A673 (cell line): ENCODE measurements at regions not wholly inside any gene's neighbourhood (a gene's known extent, or its start where the extent isn't known, plus 50 kb on each side); places are given as distances from the start of the nearest gene placed in this dataset.

Source experiments
- BruUV-seq: library from RNA; stranded (reverse); fragments of 400-500 nt; replicated peaks from 2 replicates; lab custom pipeline; 2021; lab: Mats Ljungman, UMichigan
- CTCF ChIA-PET: fragments of 300-600 bp; sonication (Branson Sonifier 250); formaldehyde crosslinking; loops from one replicate; lab custom pipeline; 2022; ENCODE audit warnings: antibody characterized with exemption; lab: Charles Lee
- POLR2A ChIA-PET: fragments of 300-600 bp; sonication (Branson Sonifier 250); formaldehyde crosslinking; loops from one replicate; lab custom pipeline; 2022; ENCODE audit warnings: antibody characterized with exemption; ENCODE audit not compliant: low non-redundant PET; lab: Charles Lee
- DNase-seq: peaks from one replicate; pipeline ENCODE4 v3.0.0-alpha.2; 2015; ENCODE audit warnings: low spot score
- H3K27ac ChIP-seq: fragments of 200-600 bp; sonication (generic); 2 replicates; pipeline ENCODE4 v1.5.1; 2016; ENCODE audit warnings: mixed run types, low read depth, mild to moderate bottlenecking, mixed read lengths, antibody characterized with exemption, low read length; ENCODE audit not compliant: poor library complexity, severe bottlenecking
- H3K27me3 ChIP-seq: fragments of 200-600 bp; sonication (generic); replicated peaks from 2 replicates; pipeline ENCODE4 v1.6.1; 2017; ENCODE audit warnings: mixed run types, low read depth, mild to moderate bottlenecking, mixed read lengths, antibody characterized with exemption, low read length; ENCODE audit not compliant: insufficient read depth, poor library complexity
- H3K36me3 ChIP-seq: fragments of 200-600 bp; sonication (generic); 2 replicates; pipeline ENCODE4 v1.6.1; 2016; ENCODE audit warnings: mixed run types, mild to moderate bottlenecking, mixed read lengths, antibody characterized with exemption, low read length; ENCODE audit not compliant: insufficient read depth, poor library complexity, severe bottlenecking
- H3K4me1 ChIP-seq: fragments of 200-600 bp; sonication (generic); 2 replicates; pipeline ENCODE4 v1.6.1; 2017; ENCODE audit warnings: mixed run types, mild to moderate bottlenecking, mixed read lengths, antibody characterized with exemption, low read length; ENCODE audit not compliant: insufficient read depth, poor library complexity, severe bottlenecking
- H3K4me3 ChIP-seq: fragments of 200-600 bp; sonication (generic); 2 replicates; pipeline ENCODE4 v1.5.1; 2016; ENCODE audit warnings: low read depth, mixed run types, mild to moderate bottlenecking, mixed read lengths, low read length; ENCODE audit not compliant: poor library complexity, severe bottlenecking
- H3K9me3 ChIP-seq: fragments of 200-600 bp; sonication (generic); 2 replicates; pipeline ENCODE4 v1.6.1; 2016; ENCODE audit warnings: mixed run types, low read depth, mild to moderate bottlenecking, mixed read lengths, antibody characterized with exemption, low read length; ENCODE audit not compliant: poor library complexity, severe bottlenecking
- EZH2 ChIP-seq: fragments of 200-600 bp; sonication (generic); IDR thresholded peaks from 2 replicates; pipeline ENCODE4 v1.6.1; 2017; ENCODE audit warnings: borderline replicate concordance, low read depth, mild to moderate bottlenecking, mixed read lengths, antibody characterized with exemption, low read length; ENCODE audit not compliant: poor library complexity, severe bottlenecking
- intact Hi-C: fragments of 100-400 bp; cut with micrococcal nuclease; formaldehyde crosslinking; loops from one replicate; pipeline ENCODE4 v1.10.0; 2022; ENCODE audit not compliant: unreplicated experiment
- TF ChIP-seq, protein P1 (sequence below): fragments of 300-800, 200-600 bp; sonication (generic); conservative IDR thresholded peaks from 2 replicates; pipeline ENCODE4 v1.5.1; 2017; ENCODE audit warnings: low read depth, mild to moderate bottlenecking, antibody characterized with exemption, low read length, moderate library complexity, mixed read lengths

DNA sequence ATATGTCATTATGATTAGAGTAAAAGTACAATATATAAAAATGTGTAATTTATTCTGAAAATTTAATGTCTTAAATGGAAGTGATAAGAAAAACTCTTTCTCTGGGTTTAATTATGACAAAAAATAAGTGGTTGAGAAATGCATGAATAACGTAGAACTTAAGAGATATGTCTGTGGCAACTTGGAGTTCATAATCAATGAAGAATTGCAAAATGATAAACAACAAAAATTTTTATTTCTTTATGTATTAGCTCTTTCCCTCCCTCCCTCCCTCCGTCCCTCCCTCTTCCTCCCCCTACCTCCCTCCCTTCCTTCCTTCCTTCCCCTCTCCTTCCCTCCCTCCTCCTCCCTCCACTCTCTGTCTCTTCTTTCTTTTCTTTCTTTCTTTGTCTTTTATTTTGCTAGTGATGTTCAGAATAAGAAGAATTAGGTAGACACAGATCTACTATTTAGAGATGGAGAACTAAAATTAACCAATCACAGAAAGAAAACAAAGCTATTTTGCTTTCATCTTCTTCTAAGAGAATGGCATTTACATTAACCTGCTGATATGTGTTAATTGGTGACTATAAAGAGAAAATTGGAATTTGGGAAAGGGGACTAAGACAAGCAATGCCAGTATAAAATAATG lies 96.3 kb upstream of the PDC start:
- Histone ChIP-seq H3K27me3 (no peaks in the 10 kb centered on the region), H3K36me3 (no peaks in the 10 kb centered on the region), H3K4me3 (no peak overlapping the region), H3K27ac (no peak overlapping the region), H3K4me1 (no peaks in the 10 kb centered on the region), H3K9me3 (no peaks in the 10 kb centered on the region)
- TF ChIP-seq EZH2: no peak
- TF ChIP-seq, protein P1, sequence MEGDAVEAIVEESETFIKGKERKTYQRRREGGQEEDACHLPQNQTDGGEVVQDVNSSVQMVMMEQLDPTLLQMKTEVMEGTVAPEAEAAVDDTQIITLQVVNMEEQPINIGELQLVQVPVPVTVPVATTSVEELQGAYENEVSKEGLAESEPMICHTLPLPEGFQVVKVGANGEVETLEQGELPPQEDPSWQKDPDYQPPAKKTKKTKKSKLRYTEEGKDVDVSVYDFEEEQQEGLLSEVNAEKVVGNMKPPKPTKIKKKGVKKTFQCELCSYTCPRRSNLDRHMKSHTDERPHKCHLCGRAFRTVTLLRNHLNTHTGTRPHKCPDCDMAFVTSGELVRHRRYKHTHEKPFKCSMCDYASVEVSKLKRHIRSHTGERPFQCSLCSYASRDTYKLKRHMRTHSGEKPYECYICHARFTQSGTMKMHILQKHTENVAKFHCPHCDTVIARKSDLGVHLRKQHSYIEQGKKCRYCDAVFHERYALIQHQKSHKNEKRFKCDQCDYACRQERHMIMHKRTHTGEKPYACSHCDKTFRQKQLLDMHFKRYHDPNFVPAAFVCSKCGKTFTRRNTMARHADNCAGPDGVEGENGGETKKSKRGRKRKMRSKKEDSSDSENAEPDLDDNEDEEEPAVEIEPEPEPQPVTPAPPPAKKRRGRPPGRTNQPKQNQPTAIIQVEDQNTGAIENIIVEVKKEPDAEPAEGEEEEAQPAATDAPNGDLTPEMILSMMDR: no peak
- BruUV-seq: no TSS peak
- ChIA-PET CTCF (no interaction called here), POLR2A (interaction anchor here (0.6 to 0.7 kb wide), 2 partner anchors 39 to 1993 kb away, joined by 4 to 8 read pairs; no protein-coding TSS in a partner anchor)
- intact Hi-C loops: no loop called here
- DNase-seq: no peak

DNA sequence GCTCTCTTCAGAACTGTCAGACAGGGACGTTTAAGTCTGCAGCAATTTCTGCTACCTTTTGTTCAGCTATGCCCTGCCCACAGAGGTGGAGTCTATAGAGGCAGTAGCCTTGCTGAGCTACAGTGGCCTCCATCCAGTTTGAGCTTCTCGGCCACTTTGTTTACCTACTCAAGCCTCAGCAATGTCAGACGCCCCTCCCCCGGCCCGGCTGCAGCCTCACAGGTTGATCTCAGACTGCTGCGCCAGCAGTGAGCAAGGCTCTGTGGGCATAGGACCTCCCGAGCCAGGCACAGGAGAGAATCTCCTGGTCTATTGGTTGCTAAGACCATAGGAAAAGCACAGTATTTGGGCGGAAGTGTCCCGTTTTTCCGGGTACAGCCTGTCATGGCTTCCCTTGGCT lies 89.9 kb upstream of the PDC start:
- intact Hi-C loops: no loop called here
- Histone ChIP-seq H3K4me1 (no peaks in the 10 kb centered on the region), H3K4me3 (no peak overlapping the region), H3K9me3 (peaks cover 11% of the 10 kb centered on the region), H3K27me3 (no peaks in the 10 kb centered on the region), H3K27ac (no peak overlapping the region), H3K36me3 (no peaks in the 10 kb centered on the region)
- ChIA-PET POLR2A (no interaction called here), CTCF (no interaction called here)
- TF ChIP-seq, protein P1: no peak
- no peak for TF ChIP-seq EZH2
- DNase-seq: no peak
- BruUV-seq: no TSS peak

DNA sequence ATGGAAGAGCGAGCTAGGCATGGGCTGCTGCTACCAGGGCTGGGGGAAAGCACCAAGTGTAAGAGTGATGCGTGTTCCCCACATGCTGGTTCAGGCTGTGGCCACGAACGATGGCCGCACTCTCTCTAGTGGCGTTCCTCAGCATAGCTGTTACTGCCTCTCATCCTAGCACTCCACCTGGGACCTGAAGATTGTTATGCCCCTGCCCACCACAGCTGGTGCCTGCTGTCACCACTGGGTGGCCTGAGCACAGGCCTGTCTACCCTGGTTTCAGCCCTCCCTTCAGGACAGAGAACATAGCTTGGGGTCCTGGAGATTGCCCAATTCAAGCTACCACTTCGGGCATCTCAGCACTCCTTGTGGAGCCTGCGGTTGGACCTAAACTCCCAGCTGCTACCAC lies 80.1 kb upstream of the PDC start:
- Histone ChIP-seq H3K9me3 (peaks cover 10% of the 10 kb centered on the region), H3K4me3 (no peak overlapping the region), H3K4me1 (peaks cover 21% of the 10 kb centered on the region), H3K27ac (no peak overlapping the region), H3K36me3 (no peaks in the 10 kb centered on the region), H3K27me3 (no peaks in the 10 kb centered on the region)
- BruUV-seq: no TSS peak
- POLR2A ChIA-PET: no interaction called here
- CTCF ChIA-PET: no interaction called here
- no peak for TF ChIP-seq EZH2
- TF ChIP-seq, protein P1: no peak
- DNase-seq: no peak
- intact Hi-C loops: no loop called here
